Nephron progenitor cell (in vitro differentiated cells): ENCODE measurements at regions not wholly inside any gene's neighbourhood (a gene's known extent, or its start where the extent isn't known, plus 50 kb on each side); places are given as distances from the start of the nearest gene placed in this dataset.

Source experiments
- DNase-seq: peaks from one replicate; pipeline ENCODE4 v3.0.0; 2021
- H3K27ac Mint-ChIP-seq: 2 replicates; pipeline ENCODE4 v1.8.0; 2021; ENCODE audit warnings: mild to moderate bottlenecking, moderate library complexity, mixed read lengths
- H3K27me3 Mint-ChIP-seq: 2 replicates; pipeline ENCODE4 v1.8.0; 2021; ENCODE audit warnings: mild to moderate bottlenecking, low read depth, mixed read lengths; ENCODE audit not compliant: poor library complexity
- H3K36me3 Mint-ChIP-seq: 2 replicates; pipeline ENCODE4 v1.8.0; 2021; ENCODE audit warnings: low read depth, mixed read lengths
- H3K4me1 Mint-ChIP-seq: 2 replicates; pipeline ENCODE4 v1.8.0; 2021; ENCODE audit warnings: mixed read lengths
- H3K4me3 Mint-ChIP-seq: 2 replicates; pipeline ENCODE4 v1.8.0; 2021; ENCODE audit warnings: mild to moderate bottlenecking, moderate library complexity, mixed read lengths
- H3K9me3 Mint-ChIP-seq: 2 replicates; pipeline ENCODE4 v1.8.0; 2021; ENCODE audit warnings: mild to moderate bottlenecking, moderate library complexity, mixed read lengths
- TF ChIP-seq, protein P1 (sequence below): fragments of 200-600 bp; sonication (generic); IDR thresholded peaks from 2 replicates; pipeline ENCODE4 v1.5.0; 2021; ENCODE audit warnings: antibody characterized with exemption

DNA sequence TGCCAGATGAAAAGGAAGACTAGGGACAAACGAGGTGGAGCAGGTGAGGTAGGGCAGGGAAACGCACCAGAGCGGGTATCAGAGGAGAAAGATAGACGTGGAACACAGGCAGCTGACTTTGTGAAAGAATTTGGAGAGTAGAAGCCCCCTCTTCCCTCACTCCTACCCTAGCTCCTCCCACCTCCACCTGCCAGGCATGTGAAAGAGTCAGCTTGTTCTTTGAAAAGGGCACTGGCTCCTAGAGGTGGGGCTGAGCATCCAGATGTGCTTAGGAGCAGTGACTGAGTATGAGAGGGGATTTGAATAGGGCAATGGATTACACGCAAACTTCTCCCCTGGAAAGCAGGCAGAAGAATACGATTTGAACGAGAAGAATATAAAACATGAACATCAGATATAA, 174.2 kb upstream of the INHBA start:
- no peaks in the 10 kb centered on the region for H3K36me3 Mint-ChIP-seq
- no peak overlapping the region for H3K27ac Mint-ChIP-seq
- H3K4me1 Mint-ChIP-seq: peaks cover 17% of the 10 kb centered on the region
- H3K9me3 Mint-ChIP-seq: peaks cover 4% of the 10 kb centered on the region
- TF ChIP-seq, protein P1, sequence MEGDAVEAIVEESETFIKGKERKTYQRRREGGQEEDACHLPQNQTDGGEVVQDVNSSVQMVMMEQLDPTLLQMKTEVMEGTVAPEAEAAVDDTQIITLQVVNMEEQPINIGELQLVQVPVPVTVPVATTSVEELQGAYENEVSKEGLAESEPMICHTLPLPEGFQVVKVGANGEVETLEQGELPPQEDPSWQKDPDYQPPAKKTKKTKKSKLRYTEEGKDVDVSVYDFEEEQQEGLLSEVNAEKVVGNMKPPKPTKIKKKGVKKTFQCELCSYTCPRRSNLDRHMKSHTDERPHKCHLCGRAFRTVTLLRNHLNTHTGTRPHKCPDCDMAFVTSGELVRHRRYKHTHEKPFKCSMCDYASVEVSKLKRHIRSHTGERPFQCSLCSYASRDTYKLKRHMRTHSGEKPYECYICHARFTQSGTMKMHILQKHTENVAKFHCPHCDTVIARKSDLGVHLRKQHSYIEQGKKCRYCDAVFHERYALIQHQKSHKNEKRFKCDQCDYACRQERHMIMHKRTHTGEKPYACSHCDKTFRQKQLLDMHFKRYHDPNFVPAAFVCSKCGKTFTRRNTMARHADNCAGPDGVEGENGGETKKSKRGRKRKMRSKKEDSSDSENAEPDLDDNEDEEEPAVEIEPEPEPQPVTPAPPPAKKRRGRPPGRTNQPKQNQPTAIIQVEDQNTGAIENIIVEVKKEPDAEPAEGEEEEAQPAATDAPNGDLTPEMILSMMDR: no peak
- DNase-seq: no peak
- H3K4me3 Mint-ChIP-seq: no peak overlapping the region
- peaks cover 3% of the 10 kb centered on the region for H3K27me3 Mint-ChIP-seq

DNA sequence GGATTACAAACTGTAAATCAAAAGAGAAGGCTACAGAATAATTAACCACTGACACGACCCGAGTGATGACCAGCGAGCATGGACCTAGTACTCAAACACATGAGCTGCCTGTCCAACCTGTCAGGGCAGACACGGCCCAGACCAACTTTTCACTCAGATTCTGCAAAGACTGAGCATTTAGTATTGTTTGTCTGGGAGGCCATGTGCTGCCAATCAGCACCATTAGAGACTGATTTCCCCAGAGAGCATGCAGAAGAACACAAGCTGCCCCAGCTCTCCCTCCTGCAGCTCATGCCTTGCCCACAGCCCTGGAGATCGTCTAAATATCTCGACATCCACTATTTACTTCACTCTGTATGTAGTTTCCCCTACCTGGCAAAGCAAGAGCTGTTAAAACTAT, 172.6 kb upstream of the INHBA start:
- peaks cover 17% of the 10 kb centered on the region for H3K4me1 Mint-ChIP-seq
- no peak overlapping the region for H3K27ac Mint-ChIP-seq
- DNase-seq: no peak
- peaks cover 3% of the 10 kb centered on the region for H3K27me3 Mint-ChIP-seq
- TF ChIP-seq, protein P1: no peak
- H3K4me3 Mint-ChIP-seq: no peak overlapping the region
- no peaks in the 10 kb centered on the region for H3K36me3 Mint-ChIP-seq
- peaks cover 2% of the 10 kb centered on the region for H3K9me3 Mint-ChIP-seq

DNA sequence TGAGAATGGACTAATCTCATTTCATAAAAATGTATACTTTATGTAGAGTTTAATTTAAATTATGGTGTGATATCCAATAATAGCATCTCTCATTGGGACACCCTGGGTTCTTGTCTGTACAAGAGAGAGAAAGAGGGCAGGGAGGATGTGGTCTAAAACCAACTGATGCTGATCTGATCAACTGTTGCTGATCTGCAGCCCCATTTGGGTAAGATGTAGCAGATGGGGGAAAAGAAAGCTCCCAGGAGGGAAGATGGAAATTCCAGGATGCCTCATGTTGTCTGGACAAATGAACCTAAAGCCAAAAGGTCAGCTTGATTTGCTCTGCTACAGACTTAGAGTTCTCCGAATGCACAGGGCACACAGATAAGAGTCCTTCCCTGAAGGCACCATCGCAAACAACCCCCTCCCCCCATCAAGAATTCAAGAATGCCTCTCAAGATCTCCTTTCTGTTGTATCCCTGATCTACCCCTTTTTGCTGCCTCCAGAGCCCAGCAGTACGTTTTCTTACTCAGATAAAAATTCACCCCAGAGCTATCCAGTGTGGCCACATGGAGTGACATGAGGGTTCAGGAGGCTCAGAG, 171.4 kb upstream of the INHBA start:
- Mint-ChIP-seq H3K27me3 (peaks cover 3% of the 10 kb centered on the region), H3K36me3 (no peaks in the 10 kb centered on the region), H3K4me1 (peaks cover 17% of the 10 kb centered on the region), H3K9me3 (no peaks in the 10 kb centered on the region), H3K4me3 (no peak overlapping the region), H3K27ac (no peak overlapping the region)
- TF ChIP-seq, protein P1: no peak
- no peak for DNase-seq

DNA sequence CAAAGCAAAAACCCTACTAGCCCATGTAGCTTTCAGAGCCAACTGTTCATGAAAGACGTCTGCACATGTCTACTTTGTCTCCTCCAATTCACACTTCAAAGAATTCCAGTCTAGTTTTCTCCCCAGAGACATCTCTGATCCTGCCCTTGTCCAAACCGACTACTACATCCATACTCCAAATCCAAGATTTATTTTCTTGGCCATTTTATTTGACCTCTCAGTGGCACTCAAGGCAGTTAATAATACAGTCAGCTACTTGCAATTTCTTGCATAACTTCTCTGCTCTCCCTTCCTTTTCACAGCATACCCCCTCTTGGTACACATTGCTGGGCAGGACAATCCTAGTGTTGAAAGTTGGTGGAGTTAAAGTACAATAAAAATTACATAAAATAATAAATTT, 170.9 kb upstream of the INHBA start:
- Mint-ChIP-seq H3K36me3 (no peaks in the 10 kb centered on the region), H3K4me3 (no peak overlapping the region), H3K27me3 (peaks cover 3% of the 10 kb centered on the region), H3K4me1 (peaks cover 17% of the 10 kb centered on the region), H3K9me3 (no peaks in the 10 kb centered on the region), H3K27ac (no peak overlapping the region)
- TF ChIP-seq, protein P1: no peak
- DNase-seq: no peak

DNA sequence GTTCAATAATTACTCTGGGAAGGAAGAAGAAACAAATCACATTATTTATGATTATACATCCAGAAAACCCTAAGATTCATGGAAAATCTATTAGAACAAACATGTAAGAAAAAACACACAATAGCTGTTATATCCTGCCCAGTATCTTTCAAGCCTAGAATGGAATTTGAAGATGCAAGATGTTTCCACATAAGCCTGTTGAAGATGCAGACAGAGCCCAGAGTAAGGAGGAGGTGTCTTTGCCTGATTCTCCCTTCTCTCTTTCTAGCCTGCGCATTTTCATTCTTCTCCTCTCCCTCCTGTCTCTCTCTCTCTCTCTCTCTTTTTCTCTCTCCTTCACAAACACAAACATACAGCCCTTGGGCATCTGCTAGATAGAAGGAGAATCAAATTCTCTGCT, 170.1 kb upstream of the INHBA start:
- no peak for DNase-seq
- no peaks in the 10 kb centered on the region for H3K9me3 Mint-ChIP-seq
- no peak overlapping the region for H3K4me3 Mint-ChIP-seq
- no peaks in the 10 kb centered on the region for H3K36me3 Mint-ChIP-seq
- H3K4me1 Mint-ChIP-seq: peaks cover 17% of the 10 kb centered on the region
- peaks cover 2% of the 10 kb centered on the region for H3K27me3 Mint-ChIP-seq
- TF ChIP-seq, protein P1: no peak
- H3K27ac Mint-ChIP-seq: no peak overlapping the region

DNA sequence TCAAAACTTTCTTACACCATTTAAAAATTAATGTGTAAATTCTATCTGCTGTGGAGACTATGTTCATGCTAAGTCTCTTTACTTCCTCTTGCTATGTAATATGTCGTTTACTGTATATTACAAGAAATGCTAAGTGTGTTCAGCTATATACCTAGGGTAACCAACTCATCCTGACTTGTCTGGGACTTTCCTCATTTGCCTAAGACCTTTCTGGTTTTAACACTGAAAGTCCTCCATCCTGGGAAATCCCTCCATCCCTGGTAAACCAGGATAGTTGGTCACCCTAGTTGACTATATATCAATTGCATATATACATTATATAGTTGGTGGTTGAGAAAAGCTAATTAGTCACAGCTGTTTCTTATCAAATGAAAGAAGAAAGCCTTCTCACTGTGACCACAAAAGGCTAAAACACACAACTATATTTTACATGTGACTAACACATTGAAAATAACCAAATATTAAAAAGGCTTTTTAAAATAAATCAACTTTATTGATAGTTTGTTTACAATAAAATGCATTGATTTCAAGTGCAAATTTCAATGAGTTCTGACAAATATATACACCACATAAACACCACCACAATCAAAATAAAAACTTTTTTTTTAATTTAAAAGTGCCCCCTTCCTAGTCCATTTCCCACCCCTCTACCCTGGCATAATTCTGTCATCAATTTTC, 167.7 kb upstream of the INHBA start:
- H3K4me3 Mint-ChIP-seq: no peak overlapping the region
- no peak for DNase-seq
- peaks cover 10% of the 10 kb centered on the region for H3K36me3 Mint-ChIP-seq
- no peaks in the 10 kb centered on the region for H3K27me3 Mint-ChIP-seq
- no peak overlapping the region for H3K27ac Mint-ChIP-seq
- H3K9me3 Mint-ChIP-seq: peaks cover 13% of the 10 kb centered on the region
- TF ChIP-seq, protein P1: no peak
- H3K4me1 Mint-ChIP-seq: peaks cover 17% of the 10 kb centered on the region
